ENCODE measurements at regions not wholly inside any gene's neighbourhood (a gene's known extent, or its start where the extent isn't known, plus 50 kb on each side); places are given as distances from the start of the nearest gene placed in this dataset.

DNA sequence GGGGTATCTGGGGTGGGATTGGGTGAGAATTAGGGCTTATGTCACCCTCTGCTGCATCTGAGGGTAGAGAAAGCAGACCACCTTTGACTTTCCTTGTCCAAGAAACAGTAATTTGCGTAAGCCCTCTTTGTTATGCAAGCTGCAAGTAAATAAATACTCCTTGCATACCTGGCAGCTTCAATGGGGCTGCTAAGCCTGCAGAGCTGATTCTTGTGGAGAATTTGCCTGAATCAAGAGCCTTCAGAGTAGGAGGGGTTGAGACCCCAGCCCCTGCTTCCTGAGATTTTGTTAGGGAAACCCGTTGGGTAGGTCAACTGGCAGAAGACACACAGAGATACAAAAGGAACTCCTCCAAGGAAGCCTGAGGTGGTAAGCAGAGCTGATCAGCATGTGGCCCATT, 515.1 kb downstream of the DMAC1 start:
- TF ChIP-seq, protein P1, sequence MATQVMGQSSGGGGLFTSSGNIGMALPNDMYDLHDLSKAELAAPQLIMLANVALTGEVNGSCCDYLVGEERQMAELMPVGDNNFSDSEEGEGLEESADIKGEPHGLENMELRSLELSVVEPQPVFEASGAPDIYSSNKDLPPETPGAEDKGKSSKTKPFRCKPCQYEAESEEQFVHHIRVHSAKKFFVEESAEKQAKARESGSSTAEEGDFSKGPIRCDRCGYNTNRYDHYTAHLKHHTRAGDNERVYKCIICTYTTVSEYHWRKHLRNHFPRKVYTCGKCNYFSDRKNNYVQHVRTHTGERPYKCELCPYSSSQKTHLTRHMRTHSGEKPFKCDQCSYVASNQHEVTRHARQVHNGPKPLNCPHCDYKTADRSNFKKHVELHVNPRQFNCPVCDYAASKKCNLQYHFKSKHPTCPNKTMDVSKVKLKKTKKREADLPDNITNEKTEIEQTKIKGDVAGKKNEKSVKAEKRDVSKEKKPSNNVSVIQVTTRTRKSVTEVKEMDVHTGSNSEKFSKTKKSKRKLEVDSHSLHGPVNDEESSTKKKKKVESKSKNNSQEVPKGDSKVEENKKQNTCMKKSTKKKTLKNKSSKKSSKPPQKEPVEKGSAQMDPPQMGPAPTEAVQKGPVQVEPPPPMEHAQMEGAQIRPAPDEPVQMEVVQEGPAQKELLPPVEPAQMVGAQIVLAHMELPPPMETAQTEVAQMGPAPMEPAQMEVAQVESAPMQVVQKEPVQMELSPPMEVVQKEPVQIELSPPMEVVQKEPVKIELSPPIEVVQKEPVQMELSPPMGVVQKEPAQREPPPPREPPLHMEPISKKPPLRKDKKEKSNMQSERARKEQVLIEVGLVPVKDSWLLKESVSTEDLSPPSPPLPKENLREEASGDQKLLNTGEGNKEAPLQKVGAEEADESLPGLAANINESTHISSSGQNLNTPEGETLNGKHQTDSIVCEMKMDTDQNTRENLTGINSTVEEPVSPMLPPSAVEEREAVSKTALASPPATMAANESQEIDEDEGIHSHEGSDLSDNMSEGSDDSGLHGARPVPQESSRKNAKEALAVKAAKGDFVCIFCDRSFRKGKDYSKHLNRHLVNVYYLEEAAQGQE (IDR thresholded peaks at IDR 0.05; ENCODE audit: low read depth, low read length): no peak
- TF ChIP-seq, protein P2, sequence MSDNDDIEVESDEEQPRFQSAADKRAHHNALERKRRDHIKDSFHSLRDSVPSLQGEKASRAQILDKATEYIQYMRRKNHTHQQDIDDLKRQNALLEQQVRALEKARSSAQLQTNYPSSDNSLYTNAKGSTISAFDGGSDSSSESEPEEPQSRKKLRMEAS (IDR thresholded peaks at IDR 0.05; ENCODE audit: low read depth): no peak
- TF ChIP-seq SMC3 (IDR thresholded peaks at IDR 0.05; ENCODE audit: low read depth, low read length) (no peak), FOXJ3 (CRISPR knock-in tag; IDR thresholded peaks at IDR 0.05) (no peak), GABPA (IDR thresholded peaks at IDR 0.05; ENCODE audit: low read depth) (no peak), FOXM1 (IDR thresholded peaks at IDR 0.05; ENCODE audit: low read depth) (no peak), TAF1 (IDR thresholded peaks at IDR 0.05; ENCODE audit: borderline replicate concordance, low read depth, low read length) (no peak), RXRA (IDR thresholded peaks at IDR 0.05; ENCODE audit: borderline replicate concordance, low read depth) (no peak), TCF12 (IDR thresholded peaks at IDR 0.05) (no peak), JUND (IDR thresholded peaks at IDR 0.05) (no peak), RCOR1 (IDR thresholded peaks at IDR 0.05; ENCODE audit: low read length) (no peak), GATA2 (CRISPR knock-in tag; IDR thresholded peaks at IDR 0.05) (no peak), FOSL2 (IDR thresholded peaks at IDR 0.05; ENCODE audit: borderline replicate concordance, low read depth) (no peak), ELF1 (IDR thresholded peaks at IDR 0.05) (no peak), MEF2A (IDR thresholded peaks at IDR 0.05; ENCODE audit: borderline replicate concordance, low read depth) (no peak), EZH2phosphoT487 (IDR thresholded peaks at IDR 0.05; ENCODE audit: borderline replicate concordance, low read depth) (no peak), MXI1 (IDR thresholded peaks at IDR 0.05; ENCODE audit: low read depth, low read length) (no peak)
- TF ChIP-seq, protein P3, sequence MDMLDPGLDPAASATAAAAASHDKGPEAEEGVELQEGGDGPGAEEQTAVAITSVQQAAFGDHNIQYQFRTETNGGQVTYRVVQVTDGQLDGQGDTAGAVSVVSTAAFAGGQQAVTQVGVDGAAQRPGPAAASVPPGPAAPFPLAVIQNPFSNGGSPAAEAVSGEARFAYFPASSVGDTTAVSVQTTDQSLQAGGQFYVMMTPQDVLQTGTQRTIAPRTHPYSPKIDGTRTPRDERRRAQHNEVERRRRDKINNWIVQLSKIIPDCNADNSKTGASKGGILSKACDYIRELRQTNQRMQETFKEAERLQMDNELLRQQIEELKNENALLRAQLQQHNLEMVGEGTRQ (IDR thresholded peaks at IDR 0.05; ENCODE audit: borderline replicate concordance, low read depth, low read length): no peak
- TF ChIP-seq, protein P4, sequence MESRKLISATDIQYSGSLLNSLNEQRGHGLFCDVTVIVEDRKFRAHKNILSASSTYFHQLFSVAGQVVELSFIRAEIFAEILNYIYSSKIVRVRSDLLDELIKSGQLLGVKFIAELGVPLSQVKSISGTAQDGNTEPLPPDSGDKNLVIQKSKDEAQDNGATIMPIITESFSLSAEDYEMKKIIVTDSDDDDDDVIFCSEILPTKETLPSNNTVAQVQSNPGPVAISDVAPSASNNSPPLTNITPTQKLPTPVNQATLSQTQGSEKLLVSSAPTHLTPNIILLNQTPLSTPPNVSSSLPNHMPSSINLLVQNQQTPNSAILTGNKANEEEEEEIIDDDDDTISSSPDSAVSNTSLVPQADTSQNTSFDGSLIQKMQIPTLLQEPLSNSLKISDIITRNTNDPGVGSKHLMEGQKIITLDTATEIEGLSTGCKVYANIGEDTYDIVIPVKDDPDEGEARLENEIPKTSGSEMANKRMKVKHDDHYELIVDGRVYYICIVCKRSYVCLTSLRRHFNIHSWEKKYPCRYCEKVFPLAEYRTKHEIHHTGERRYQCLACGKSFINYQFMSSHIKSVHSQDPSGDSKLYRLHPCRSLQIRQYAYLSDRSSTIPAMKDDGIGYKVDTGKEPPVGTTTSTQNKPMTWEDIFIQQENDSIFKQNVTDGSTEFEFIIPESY (IDR thresholded peaks at IDR 0.05; ENCODE audit: borderline replicate concordance, low read depth): no peak
- TF ChIP-seq, protein P5, sequence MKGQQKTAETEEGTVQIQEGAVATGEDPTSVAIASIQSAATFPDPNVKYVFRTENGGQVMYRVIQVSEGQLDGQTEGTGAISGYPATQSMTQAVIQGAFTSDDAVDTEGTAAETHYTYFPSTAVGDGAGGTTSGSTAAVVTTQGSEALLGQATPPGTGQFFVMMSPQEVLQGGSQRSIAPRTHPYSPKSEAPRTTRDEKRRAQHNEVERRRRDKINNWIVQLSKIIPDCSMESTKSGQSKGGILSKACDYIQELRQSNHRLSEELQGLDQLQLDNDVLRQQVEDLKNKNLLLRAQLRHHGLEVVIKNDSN (IDR thresholded peaks at IDR 0.05; ENCODE audit: borderline replicate concordance, low read depth): no peak
- H2AFZ ChIP-seq (ENCODE audit: low read depth): no peak overlapping the region
- H3K9ac ChIP-seq: no peak overlapping the region
- H3K27me3 ChIP-seq (ENCODE audit: insufficient read depth): no peaks in the 10 kb centered on the region
- H3K4me1 ChIP-seq (ENCODE audit: control insufficient read depth in 1 of 2, insufficient read depth in 2 of 2, low read depth in 1 of 2, low read length in 1 of 2): no peaks in the 10 kb centered on the region; a peak in 1 of 4 replicates
- H3K4me2 ChIP-seq: no peak overlapping the region
- H3K9me3 ChIP-seq: no peaks in the 10 kb centered on the region
- ChIA-PET CTCF (interaction anchor here (0.6 to 1.2 kb wide), 2 partner anchors 107 to 343 kb away, joined by 3 read pairs; no protein-coding TSS in a partner anchor), POLR2A (no interaction called here)
- DNase-seq: no peak
- no peak overlapping the region for H3K4me3 ChIP-seq (ENCODE audit: low read depth in 2 of 2, low read length in 1 of 2)
- no peaks in the 10 kb centered on the region for H3K36me3 ChIP-seq (replicated peaks in 1 of 2; ENCODE audit: control insufficient read depth in 1 of 2, insufficient read depth in 2 of 2, low read length in 1 of 2)
- H3K9me2 ChIP-seq: no peaks in the 10 kb centered on the region
- no peaks in the 10 kb centered on the region for H3F3A ChIP-seq (replicated peaks; ENCODE audit: insufficient read depth)
- WGBS (ENCODE audit: low lambda C conversion rate): 16% methylated on average over 2 of the region's 2 CpGs
- H3K79me2 ChIP-seq (ENCODE audit: insufficient read depth): no peaks in the 10 kb centered on the region
- H4K20me1 ChIP-seq (ENCODE audit: insufficient read depth): no peaks in the 10 kb centered on the region
- H3K27ac ChIP-seq (ENCODE audit: low read depth in 2 of 2, low read length in 1 of 2): no peak overlapping the region

Measured in SK-N-SH (cell line).